Trophoblast cell (in vitro differentiated cells and primary cell): ENCODE measurements at regions not wholly inside any gene's neighbourhood (a gene's known extent, or its start where the extent isn't known, plus 50 kb on each side); places are given as distances from the start of the nearest gene placed in this dataset.

Source experiments
- DNase-seq, 2 donors: peaks; one replicate each; pipeline ENCODE4 v3.0.0-alpha.2; 2016
- H2AFZ ChIP-seq: 2 replicates; pipeline ENCODE4 v1.6.1; 2013; ENCODE audit warnings: low read length, moderate library complexity, mild to moderate bottlenecking; ENCODE audit not compliant: insufficient read depth, poor library complexity
- H2AK5ac ChIP-seq: 2 replicates; pipeline ENCODE4 v1.6.1; 2013; ENCODE audit warnings: mild to moderate bottlenecking, low read length
- H2BK120ac ChIP-seq: 2 replicates; pipeline ENCODE4 v1.6.1; 2013; ENCODE audit warnings: low read length, mild to moderate bottlenecking, moderate library complexity; ENCODE audit not compliant: insufficient read depth, poor library complexity
- H2BK12ac ChIP-seq: 2 replicates; pipeline ENCODE4 v1.6.1; 2013; ENCODE audit warnings: mild to moderate bottlenecking, low read length, moderate library complexity
- H2BK5ac ChIP-seq: 2 replicates; pipeline ENCODE4 v1.6.1; 2013; ENCODE audit warnings: low read length, low read depth, moderate library complexity, mild to moderate bottlenecking; ENCODE audit not compliant: poor library complexity
- H3K14ac ChIP-seq: 2 replicates; pipeline ENCODE4 v1.6.1; 2013; ENCODE audit warnings: mild to moderate bottlenecking, low read length
- H3K18ac ChIP-seq: 2 replicates; pipeline ENCODE4 v1.6.1; 2013; ENCODE audit warnings: mild to moderate bottlenecking, low read length
- H3K23ac ChIP-seq: 2 replicates; pipeline ENCODE4 v1.6.1; 2013; ENCODE audit warnings: low read length
- H3K27ac ChIP-seq: 2 replicates; pipeline ENCODE4 v1.5.1; 2013; ENCODE audit warnings: low read depth, mild to moderate bottlenecking, inconsistent platforms, low read length, moderate library complexity
- H3K27me3 ChIP-seq: 2 replicates; pipeline ENCODE4 v1.6.1; 2013; ENCODE audit warnings: inconsistent platforms, mild to moderate bottlenecking, low read length, moderate library complexity; ENCODE audit not compliant: insufficient read depth
- H3K36me3 ChIP-seq, 2 experiments: 1 replicate in 1 of 2; 2 replicates in 1 of 2; pipeline ENCODE4 v1.6.1; 2013; ENCODE audit warnings: low read length in 2 of 2, mild to moderate bottlenecking in 2 of 2, moderate library complexity in 1 of 2; ENCODE audit not compliant: insufficient read depth in 2 of 2, control insufficient read depth in 1 of 2
- H3K4ac ChIP-seq: 2 replicates; pipeline ENCODE4 v1.6.1; 2013; ENCODE audit warnings: low read depth, mild to moderate bottlenecking, low read length, moderate library complexity
- H3K4me1 ChIP-seq, 2 experiments: 1 replicate in 1 of 2; 2 replicates in 1 of 2; pipeline ENCODE4 v1.6.1; 2013; ENCODE audit warnings: low read length in 2 of 2, mild to moderate bottlenecking in 2 of 2, moderate library complexity in 1 of 2; ENCODE audit not compliant: insufficient read depth in 2 of 2, control insufficient read depth in 1 of 2
- H3K4me2 ChIP-seq: 2 replicates; pipeline ENCODE4 v1.6.1; 2013; ENCODE audit warnings: inconsistent platforms, mild to moderate bottlenecking, low read length, moderate library complexity
- H3K4me3 ChIP-seq: 2 replicates; pipeline ENCODE4 v1.5.1; 2013; ENCODE audit warnings: mild to moderate bottlenecking, low read depth, low read length, inconsistent platforms
- H3K79me1 ChIP-seq: one replicate; pipeline ENCODE4 v1.6.1; 2013; ENCODE audit warnings: low read length
- H3K79me2 ChIP-seq: 2 replicates; pipeline ENCODE4 v1.6.1; 2013; ENCODE audit warnings: low read length, mild to moderate bottlenecking; ENCODE audit not compliant: control insufficient read depth, insufficient read depth, poor library complexity
- H3K9ac ChIP-seq: 2 replicates; pipeline ENCODE4 v1.6.1; 2013; ENCODE audit warnings: mild to moderate bottlenecking, low read length
- H3K9me3 ChIP-seq: 2 replicates; pipeline ENCODE4 v1.6.1; 2013; ENCODE audit warnings: low read depth, mild to moderate bottlenecking, control low read depth, inconsistent platforms, low read length; ENCODE audit not compliant: insufficient read depth
- H4K12ac ChIP-seq: 2 replicates; pipeline ENCODE4 v1.6.1; 2013; ENCODE audit warnings: low read depth, mild to moderate bottlenecking, low read length, moderate library complexity
- H4K8ac ChIP-seq: 2 replicates; pipeline ENCODE4 v1.6.1; 2013; ENCODE audit warnings: low read depth, mild to moderate bottlenecking, low read length, moderate library complexity
- H4K91ac ChIP-seq: one replicate; pipeline ENCODE4 v1.6.1; 2013; ENCODE audit warnings: low read depth, mild to moderate bottlenecking, low read length, moderate library complexity
- WGBS: extraction: QIAGEN DNeasy Blood & Tissue Kit; methylation state at CpG from one replicate; pipeline ENCODE4 v1.1.7; 2013; ENCODE audit warnings: missing lambda C conversion rate; ENCODE audit not compliant: insufficient read length, insufficient coverage; ENCODE audit errors: extremely low coverage; 5-methylcytosine and 5-hydroxymethylcytosine counted together

DNA sequence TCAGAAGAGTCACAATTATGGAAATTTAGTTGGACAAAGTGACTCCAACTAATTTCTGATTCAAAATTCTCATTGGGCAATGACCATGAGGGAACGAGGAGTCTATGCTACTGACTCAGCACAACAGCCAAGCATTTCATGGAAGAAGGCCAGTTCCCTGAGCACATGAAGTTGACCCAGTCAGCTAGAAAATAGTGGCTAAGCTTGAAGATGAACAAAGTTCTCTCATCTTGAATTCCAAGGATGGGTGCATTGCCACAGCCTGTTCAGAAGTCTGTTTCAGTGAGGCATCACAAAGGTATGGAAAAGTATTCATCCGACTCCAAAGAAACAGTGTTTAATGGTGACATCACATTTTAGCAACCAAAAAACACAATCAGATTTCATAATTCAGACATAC is 676.9 kb downstream of the HACE1 start:
- H3K36me3 ChIP-seq = no peaks in the 10 kb centered on the region
- no peak overlapping the region for H2BK120ac ChIP-seq
- H3K27ac ChIP-seq = no peak overlapping the region
- no peak overlapping the region for H4K8ac ChIP-seq
- no peak overlapping the region for H3K4ac ChIP-seq
- DNase-seq = peak; percentile 39 to 64
- no peak overlapping the region for H4K12ac ChIP-seq
- H2BK5ac ChIP-seq = no peak overlapping the region
- H3K18ac ChIP-seq = no peak overlapping the region
- no CpG with 5 or more reads among the region's 2 CpGs for WGBS
- no peak overlapping the region for H2BK12ac ChIP-seq
- no peaks in the 10 kb centered on the region for H3K79me2 ChIP-seq
- H3K27me3 ChIP-seq = no peaks in the 10 kb centered on the region
- H3K14ac ChIP-seq = no peak overlapping the region
- no peak overlapping the region for H3K9ac ChIP-seq
- no peak overlapping the region for H2AFZ ChIP-seq
- H3K4me1 ChIP-seq = peaks cover 15 to 16% of the 10 kb centered on the region in 2 experiments
- H3K9me3 ChIP-seq = no peaks in the 10 kb centered on the region
- H3K4me3 ChIP-seq = no peak overlapping the region
- no peak overlapping the region for H2AK5ac ChIP-seq
- no peak overlapping the region for H4K91ac ChIP-seq
- H3K4me2 ChIP-seq = no peak overlapping the region
- no peak overlapping the region for H3K23ac ChIP-seq
- no peaks in the 10 kb centered on the region for H3K79me1 ChIP-seq

DNA sequence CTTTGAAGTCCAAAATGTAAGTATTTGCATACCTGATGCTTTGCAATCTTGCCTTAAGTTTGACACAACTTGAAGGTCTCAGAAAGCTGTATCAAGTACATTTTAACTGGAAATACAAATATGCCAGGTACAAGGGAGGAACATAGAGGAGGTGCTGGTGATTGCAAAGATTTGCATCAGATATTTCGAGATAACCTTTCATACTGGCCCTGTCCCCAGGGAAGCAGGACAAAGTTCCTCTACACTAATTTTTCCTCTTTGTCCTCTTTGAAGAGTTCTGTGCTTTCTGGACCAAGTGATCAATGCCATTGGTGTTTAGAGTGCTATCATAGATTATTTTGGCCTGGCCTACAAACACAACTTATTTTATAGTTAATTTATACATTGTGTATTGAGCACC is 686.1 kb downstream of the HACE1 start:
- H4K12ac ChIP-seq = no peak overlapping the region

DNA sequence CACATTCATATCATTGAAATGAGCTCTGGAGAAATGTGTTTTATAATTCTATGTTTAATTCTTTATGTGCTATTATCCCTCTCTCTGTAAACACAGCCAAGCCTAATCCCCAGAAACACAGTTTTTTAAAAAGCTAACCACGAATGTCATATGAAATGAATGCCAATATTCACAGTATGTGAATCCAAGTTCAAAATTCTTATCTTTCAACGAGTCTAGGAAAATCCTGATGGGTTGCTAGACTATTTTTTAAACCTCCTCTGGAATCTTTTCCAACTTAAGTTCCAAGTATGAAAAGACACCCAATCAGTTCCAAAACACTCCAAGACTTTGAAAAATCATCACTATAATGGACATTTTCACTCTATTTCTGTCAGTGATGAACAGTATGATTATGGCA is 689.3 kb downstream of the HACE1 start:
- Histone ChIP-seq H3K9me3 (no peaks in the 10 kb centered on the region), H3K4me1 (no peaks in the 10 kb centered on the region), H3K14ac (no peak overlapping the region), H3K27ac (no peak overlapping the region), H3K4ac (no peak overlapping the region), H3K27me3 (no peaks in the 10 kb centered on the region), H3K23ac (no peak overlapping the region), H2BK5ac (no peak overlapping the region), H2AK5ac (no peak overlapping the region), H4K8ac (no peak overlapping the region), H4K12ac (no peak overlapping the region), H3K9ac (no peak overlapping the region), H3K18ac (no peak overlapping the region), H2AFZ (no peak overlapping the region), H3K79me2 (no peaks in the 10 kb centered on the region), H2BK120ac (no peak overlapping the region), H4K91ac (no peak overlapping the region), H3K4me3 (no peak overlapping the region), H2BK12ac (no peak overlapping the region), H3K4me2 (no peak overlapping the region), H3K79me1 (no peaks in the 10 kb centered on the region), H3K36me3 (no peaks in the 10 kb centered on the region)
- WGBS = no CpG with 5 or more reads among the region's 2 CpGs
- no peak for DNase-seq

More for the DNA sequence above, 686.1 kb downstream of the HACE1 start:
- Histone ChIP-seq H2BK120ac (no peak overlapping the region), H2AFZ (no peak overlapping the region), H3K27ac (no peak overlapping the region), H3K4me3 (no peak overlapping the region), H2BK5ac (no peak overlapping the region), H3K4me1 (no peaks in the 10 kb centered on the region), H3K79me2 (no peaks in the 10 kb centered on the region), H3K14ac (no peak overlapping the region), H3K23ac (no peak overlapping the region), H4K91ac (no peak overlapping the region), H3K27me3 (no peaks in the 10 kb centered on the region), H2BK12ac (no peak overlapping the region), H4K8ac (no peak overlapping the region), H3K9me3 (no peaks in the 10 kb centered on the region), H3K4ac (no peak overlapping the region), H3K4me2 (no peak overlapping the region), H3K79me1 (no peaks in the 10 kb centered on the region), H3K18ac (no peak overlapping the region), H2AK5ac (no peak overlapping the region), H3K36me3 (no peaks in the 10 kb centered on the region), H3K9ac (no peak overlapping the region)
- DNase-seq = no peak
- WGBS = no CpG with 5 or more reads among the region's 1 CpG

DNA sequence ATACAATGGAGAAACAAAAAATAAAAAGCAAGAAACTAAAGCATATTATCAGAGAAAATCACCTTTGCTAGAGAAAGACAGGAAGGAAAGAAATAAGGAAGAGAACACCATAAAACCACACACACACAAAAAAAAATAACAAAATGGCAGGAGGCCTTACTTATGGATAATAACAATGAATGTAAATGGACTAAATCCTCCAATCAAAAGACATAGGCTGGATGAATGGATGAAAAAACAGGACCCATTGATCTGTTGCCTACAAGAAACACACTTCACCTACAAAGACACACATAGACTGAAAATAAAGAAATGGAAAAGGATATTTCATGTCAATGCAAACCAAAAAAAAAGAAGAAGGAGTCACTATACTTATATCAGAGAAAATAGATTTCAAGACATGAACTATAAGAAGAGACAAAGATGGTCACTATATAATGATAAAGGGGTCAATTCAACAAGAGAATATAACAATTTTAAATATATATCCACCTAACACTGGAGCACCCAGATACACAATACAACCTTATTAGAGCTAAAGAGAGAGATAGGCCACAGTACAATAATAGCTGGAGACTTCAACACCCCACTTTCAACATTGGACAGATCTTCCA is 693.6 kb downstream of the HACE1 start:
- no peak overlapping the region for H2BK12ac ChIP-seq
- no peak overlapping the region for H4K12ac ChIP-seq
- no peak overlapping the region for H2BK120ac ChIP-seq
- H4K91ac ChIP-seq = no peak overlapping the region
- H3K79me2 ChIP-seq = no peaks in the 10 kb centered on the region
- H3K14ac ChIP-seq = no peak overlapping the region
- no peak overlapping the region for H3K4me2 ChIP-seq
- DNase-seq = no peak
- no peak overlapping the region for H3K27ac ChIP-seq
- no peaks in the 10 kb centered on the region for H3K27me3 ChIP-seq
- no peak overlapping the region for H2AK5ac ChIP-seq
- no peaks in the 10 kb centered on the region for H3K79me1 ChIP-seq
- H3K18ac ChIP-seq = no peak overlapping the region
- no peak overlapping the region for H2BK5ac ChIP-seq
- no peak overlapping the region for H4K8ac ChIP-seq
- H3K23ac ChIP-seq = no peak overlapping the region
- no peaks in the 10 kb centered on the region for H3K9me3 ChIP-seq
- no peaks in the 10 kb centered on the region for H3K36me3 ChIP-seq
- no peak overlapping the region for H3K4me3 ChIP-seq
- no peak overlapping the region for H2AFZ ChIP-seq
- H3K9ac ChIP-seq = no peak overlapping the region
- H3K4ac ChIP-seq = no peak overlapping the region
- peaks cover 0 to 1% of the 10 kb centered on the region in 2 experiments for H3K4me1 ChIP-seq
